Kidney tubule cell (primary cell): ENCODE measurements at regions not wholly inside any gene's neighbourhood (a gene's known extent, or its start where the extent isn't known, plus 50 kb on each side); places are given as distances from the start of the nearest gene placed in this dataset.

Experiments used
- DNase-seq: peaks from one replicate; pipeline ENCODE4 v3.0.0-alpha.2; 2018; ENCODE audit warnings: low spot score

DNA sequence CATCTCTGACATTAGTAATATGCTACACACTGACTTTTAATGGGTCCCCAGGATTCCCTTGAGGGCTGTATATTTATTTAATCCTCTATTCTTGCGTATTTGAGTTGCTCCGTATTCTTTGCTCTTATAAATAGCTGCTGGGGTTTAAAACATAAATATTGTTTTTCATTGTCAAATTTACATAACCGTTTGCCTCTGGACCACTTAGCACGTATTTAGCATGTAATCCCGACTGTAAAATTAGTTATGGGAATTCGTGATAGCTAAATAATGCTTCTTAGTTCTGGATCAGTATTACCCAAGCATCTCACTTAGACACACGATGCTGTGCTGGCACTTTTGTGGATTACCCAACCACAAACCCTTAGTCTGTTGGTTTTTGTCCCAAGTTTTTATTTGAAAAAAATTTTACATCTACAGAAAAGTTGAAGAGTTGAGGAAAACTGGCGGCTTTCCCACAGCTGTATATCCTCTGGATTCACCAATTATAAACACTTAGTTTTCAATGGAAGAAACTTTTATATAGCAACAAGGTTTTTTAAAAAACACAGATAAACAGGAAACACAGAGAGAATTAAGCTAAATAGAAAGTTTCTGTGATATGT lies 296.8 kb upstream of the TPM1 start:
- DNase-seq: no peak

DNA sequence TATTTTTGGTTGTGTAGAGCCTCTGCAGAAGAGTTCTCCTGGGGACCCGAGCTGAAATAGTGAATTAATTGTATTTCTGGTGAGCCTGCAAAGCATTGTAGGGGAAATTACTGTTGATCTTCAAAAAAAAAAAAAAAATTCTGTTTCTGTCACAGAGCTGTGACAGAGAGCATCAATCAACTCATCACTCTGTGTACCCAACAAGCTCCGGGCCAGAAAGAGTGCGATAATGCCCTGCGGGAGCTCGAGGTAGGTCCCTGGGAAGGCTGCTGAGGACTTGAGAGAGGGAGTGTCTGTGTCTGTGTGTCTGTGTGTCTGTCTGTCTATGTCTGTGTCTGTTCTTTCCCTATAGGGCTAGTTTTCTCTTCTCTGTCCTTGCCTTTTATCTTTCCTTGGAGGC lies 294.4 kb upstream of the TPM1 start:
- no peak for DNase-seq

DNA sequence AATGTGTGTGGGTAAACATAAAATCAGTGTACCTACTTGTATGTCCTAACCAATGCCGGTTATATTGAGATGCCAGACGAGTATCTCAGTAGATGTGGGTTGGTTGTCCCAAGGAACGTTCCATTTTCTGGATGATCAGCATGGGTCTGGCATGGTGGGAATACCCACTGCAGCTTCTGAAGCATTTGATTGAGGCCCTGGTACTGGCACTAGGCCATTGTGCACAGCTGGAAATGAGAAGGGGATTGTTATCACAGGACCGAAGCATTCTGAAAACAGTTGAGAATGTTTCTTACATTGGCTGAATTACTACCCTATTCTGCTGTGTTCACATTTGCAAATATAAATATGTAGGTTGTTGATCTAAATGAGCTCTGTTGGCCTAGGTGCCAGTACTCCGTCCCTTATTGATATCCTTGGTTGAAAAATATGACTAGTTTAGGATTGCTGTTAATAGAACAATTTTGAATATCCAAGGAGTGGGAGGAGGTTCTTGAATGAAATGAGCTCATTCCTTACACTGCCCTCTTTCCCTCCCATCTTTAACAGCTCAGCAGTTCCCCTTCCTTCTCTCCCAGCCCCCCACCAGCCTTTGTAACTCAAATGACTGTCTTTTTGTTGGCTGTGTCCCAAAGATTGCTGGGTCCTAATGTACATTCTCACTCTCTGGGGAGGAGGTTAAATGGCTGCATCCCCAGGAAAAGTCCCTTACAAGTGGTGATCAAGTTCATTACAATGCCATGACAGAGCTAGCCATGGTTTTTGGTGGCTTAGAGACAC lies 293.3 kb upstream of the TPM1 start:
- peak; percentile 81 for DNase-seq

DNA sequence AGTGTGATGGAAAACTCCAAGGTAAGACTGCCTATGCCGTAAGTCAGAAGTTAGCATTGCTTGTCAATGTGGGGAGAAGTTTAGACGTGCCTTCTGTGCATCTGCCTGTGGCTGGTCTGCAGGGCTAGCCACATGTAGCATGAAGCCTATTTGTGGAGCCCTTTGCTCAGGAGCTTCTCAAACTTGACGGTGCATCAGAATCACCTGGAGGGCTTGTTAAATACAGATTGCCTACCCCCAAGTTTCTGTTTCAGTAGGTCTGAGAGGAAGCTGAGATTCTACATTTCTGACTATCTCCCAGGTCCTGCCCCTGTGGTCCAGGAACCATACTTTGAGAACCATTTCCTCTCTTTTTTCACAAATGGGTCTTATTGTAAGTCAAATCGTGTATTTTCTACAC lies 292.1 kb upstream of the TPM1 start:
- DNase-seq: no peak

DNA sequence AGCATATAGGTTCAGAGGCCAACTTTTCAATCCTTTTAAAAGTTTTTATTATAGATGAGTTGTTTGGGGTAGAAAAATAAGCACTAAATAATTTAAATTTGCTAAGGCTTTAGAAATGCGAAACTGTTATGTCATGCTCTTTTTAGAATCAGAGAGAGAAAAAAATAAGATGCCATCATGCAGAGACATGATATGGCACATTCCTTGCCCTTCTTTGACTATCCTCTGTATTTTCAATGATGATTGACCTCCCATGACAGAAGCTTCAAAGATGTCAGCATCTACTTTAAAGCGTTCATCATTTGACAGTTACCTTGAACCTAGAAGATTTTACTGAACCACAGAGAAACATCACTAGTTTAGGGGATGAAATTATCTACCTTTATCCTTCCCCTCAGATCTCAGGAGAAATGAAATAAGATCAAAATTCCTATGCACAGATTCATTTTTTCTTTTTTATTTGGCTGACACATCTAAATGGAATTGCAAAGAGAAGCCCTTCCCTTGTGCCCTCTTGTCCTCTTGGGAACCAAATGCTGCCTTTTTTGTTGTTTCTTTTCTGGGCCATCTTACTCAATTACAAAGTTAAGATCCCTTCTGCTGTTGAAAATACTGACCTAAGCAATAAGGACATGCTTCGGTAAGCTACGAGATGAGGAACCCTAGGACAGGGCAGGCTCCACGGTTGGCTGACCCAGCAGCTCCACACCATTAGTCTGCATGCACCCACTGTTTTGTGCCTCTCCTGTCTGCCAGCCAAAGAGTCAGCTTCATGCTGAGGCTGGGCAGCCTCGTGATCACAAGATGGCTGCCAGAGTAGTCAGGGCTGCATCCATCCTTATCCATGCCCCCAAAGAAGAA lies 289.7 kb upstream of the TPM1 start:
- DNase-seq: peak; percentile 92

DNA sequence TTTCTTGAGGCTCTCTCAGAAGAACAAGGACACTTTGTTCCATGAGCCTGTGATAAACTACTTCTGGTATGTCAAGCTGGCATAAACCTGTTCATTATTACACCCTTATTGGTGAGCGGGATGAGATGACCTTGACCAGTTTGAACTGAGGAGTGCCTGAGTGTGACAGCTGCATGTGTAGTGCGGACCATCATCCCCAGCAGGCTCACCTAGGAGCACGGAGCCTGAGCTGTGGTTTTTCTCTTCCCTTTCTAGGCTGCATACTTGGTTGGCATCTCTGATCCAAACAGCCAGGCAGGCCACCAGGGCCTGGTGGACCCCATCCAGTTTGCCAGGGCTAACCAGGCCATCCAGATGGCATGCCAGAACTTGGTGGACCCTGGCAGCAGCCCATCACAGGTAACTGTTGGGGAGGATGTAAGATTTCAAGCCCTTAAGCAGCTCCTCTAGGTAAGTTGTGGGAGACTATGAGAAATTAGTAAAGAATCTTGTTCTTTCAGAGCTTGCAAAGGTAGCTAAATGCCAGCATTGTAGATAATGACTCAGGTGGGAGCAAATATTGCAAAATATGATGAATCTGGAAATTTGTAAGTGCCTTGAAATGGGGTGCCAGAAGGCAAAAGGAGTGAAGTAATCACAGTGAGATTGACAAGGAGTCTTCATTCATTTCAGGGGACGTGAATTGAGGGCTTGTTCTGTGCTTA lies 288.9 kb upstream of the TPM1 start:
- DNase-seq: no peak

DNA sequence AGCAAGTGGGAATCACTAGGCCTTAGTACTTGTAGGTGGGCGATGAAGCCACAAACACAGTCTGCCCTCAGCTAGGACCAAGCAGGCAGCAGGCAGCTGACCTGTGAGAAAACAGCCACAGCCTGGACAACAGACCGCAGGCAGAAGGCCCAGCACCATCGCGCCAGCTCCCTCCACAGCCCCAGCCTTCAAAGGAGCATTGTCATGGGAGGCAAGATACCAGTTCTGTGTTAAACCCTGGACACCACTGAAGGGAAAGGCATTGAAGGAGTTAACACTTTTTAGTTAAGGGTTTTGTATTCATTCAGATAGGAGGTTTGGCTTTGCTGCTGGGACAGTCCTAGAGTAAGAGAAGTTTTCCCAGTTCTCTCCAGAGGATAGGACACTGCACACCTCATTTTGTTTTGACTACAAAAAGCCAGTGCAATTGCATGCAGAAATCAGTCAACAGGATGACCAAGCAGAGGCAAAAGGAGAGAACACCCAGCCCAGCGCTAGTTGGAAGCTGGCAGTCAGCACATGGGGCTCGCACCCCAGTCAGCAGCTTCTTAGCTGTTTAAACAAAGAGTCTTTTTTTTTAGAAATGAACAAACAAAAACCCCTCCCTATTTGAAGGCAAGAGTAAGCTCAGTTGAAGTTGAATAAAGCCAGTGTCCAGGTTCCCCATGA lies 286.1 kb upstream of the TPM1 start:
- DNase-seq: no peak

DNA sequence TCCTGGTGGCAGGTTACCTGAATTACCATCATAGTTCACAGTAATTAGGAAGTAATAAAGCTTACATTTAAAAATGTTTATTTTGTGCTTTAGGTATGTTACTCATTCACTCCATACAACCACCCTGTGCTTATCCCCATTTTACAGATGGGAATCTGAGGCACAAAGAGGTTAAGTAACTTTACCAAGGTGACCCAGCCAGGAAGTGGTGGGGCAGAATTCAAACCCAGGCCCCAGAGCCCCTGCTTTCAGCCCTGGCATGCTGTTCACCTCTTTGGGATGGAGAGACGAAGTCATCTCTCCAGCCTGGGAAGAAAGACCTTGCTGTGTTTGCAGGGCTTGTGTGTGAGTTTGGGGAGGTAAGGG lies 285.6 kb upstream of the TPM1 start:
- DNase-seq: no peak

DNA sequence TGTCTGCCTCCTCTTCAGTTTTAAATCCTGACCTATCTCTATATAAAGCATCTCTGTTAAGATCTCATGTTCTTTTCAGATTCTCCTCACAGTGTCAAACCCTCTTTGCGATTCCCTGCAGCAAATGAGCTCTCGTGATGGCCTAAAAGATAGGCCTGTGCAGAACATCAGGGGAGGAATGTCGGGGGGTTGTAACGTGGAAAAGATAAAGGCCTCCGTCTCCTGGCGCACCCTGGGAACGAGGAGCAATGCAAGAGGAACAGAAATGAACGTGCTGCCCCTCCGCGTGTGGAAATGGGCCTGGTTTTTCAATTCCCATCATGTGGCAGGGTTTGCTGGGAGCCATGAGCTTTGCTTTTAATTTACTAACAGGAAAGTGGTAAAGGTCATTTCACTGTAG lies 285.0 kb upstream of the TPM1 start:
- no peak for DNase-seq

DNA sequence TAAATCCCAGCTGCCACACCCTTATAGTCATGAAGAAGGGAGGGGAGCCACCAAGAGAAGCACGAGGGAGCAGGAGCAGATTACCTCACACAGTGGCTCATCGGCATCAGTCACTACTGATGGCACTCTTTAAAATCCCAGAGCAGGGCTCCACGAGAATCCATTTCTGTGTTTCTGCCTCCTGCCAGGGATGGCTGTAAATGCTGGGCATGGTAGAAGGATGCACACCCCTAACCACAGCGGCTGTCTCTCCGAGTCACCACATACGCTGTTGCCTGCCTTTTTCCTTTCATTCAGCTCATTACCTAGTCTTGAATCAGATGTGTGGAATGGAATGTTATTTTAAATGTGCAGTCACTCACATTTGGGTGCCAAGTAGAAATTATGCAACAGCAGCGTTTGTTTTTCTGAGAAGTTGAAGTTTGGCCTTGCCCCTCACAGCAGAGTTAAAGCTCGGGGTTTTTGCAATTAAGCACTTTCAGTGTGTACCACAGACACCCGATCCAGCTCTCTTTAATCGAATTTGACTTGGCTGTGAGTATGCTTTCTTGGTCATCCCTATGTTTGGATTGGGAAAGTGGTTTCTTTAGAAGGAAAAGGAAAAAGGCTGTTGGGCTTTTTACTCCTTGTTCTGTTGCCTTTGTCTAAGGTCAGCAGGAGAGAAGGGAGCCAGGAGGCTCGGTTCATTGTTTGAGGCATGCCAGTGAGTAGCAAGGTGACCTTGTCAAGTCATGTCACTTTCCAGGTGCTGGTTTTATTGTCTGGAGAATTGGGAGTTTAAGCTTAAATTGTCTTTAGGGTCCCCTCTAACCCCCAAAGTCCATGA lies 284.2 kb upstream of the TPM1 start:
- peak; percentile 94 for DNase-seq

DNA sequence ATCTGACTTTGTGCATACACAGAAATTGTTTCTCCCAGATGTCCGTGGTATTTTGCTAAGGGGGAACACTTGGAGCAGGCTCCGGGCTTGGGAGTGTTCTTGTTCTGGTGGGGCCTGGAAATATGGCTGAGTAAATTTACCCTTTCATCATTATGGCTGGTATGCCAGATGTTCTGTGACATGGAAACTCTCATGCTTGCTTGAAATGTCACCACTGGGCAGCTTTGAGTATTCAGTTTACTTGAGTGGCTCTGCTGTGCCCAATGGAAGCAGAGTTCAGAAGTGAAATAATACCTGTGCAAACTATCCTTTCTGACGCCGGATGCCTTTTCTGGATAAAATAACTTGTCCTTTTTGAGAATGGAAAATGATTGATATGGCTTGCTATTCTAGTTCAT lies 283.6 kb upstream of the TPM1 start:
- DNase-seq: no peak

DNA sequence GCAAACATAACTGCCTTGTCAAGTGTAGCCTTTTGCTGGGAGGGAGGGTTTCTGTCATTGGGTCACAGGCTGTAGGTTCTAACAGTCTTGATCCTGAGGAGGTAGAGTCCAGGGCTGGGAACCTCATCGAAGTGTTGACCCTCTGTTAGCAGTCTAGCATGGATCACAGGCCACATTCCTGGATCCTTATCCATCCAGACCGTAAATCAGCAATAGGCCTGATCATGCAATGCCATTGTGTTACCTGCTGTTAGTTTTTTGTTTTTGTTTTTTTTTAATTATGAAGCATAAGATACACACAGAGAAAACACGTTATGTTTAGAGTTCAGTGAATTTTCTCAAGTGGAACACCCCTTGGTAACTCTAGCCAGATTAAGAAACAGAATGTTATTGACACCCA lies 282.0 kb upstream of the TPM1 start:
- peak; percentile 44 for DNase-seq

DNA sequence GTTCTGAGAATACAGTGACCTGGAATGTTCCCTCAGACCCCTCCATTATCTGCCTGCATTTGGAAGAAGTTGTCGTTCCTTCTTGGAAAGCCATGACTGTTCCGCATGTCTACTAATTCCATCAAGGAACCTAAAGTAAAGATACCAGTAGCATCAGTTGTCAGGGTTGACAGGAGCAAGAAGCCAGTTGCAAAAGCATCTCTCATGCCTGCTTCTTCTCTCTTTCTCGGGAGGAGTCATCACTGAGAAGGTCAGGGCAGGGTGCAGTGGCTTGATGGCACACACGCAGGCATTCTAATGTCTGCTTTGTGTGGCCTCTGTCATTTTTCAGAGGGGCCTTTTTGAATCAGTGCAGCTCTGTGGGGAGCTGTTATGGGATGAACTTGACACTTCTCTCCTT lies 276.6 kb upstream of the TPM1 start:
- DNase-seq: no peak

DNA sequence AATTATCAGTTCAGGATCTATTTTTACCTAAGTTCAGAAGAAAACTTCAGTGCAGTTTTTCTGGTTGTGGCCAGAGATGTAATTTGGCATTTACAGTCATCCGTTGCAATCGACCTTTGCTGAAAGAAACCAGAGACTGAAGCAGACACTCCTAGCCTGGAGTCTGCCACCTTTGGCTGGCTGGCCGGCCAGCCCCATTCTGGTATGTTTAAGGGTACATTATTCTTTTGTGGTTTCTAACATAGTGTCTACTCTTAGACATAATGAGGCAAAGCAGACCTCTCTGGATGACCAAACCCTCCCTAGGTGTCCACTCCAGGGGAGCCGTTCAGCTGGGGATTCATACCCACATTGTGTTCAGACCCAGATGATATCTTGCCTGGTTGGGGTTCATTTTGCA lies 275.9 kb upstream of the TPM1 start:
- no peak for DNase-seq

DNA sequence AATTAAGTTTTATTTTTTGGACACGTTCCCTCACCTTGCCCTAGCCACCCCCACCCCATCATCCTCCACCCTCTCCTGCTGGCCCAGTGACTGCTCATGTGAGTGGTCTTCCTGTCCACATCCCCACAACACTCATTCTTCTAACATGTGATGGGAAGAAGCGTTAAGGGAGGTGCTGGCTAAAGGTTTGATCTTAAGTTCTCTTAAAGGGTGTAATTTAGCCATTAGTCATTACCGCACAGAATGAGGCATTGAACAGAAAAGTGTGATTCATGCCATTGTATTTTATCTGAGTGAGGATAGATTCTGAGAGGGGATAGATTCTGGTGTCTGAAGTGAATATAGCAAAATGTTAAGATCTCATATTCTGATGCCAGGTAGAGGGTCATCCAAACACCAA lies 272.9 kb upstream of the TPM1 start:
- DNase-seq: peak; percentile 82

DNA sequence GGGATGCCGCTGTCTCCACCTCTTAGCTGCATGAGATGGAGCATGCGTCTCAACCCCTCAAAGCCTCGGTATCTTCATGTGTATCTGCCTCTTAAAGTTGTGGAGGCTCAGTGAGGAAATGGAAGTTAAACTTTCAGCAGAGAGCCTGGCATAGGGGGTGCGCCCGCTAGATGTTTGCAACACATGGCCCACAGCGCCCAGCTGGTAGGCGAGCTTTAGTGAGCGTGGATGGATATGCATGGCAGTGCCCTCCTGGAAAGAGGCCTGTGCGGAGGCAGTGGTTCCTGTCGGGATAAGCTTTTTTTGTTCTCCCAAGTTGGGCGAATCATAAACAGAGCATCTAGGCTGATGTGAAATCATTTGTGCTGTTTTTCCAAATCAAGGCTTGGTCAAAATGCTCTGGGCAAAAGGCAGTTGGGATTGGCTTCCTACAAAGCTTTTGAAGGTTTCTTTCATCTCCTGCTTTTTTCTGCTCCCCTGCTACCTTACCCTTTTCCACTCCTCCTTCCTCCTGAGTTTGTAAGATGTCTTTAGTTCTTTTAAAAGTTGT lies 272.4 kb upstream of the TPM1 start:
- DNase-seq: no peak

DNA sequence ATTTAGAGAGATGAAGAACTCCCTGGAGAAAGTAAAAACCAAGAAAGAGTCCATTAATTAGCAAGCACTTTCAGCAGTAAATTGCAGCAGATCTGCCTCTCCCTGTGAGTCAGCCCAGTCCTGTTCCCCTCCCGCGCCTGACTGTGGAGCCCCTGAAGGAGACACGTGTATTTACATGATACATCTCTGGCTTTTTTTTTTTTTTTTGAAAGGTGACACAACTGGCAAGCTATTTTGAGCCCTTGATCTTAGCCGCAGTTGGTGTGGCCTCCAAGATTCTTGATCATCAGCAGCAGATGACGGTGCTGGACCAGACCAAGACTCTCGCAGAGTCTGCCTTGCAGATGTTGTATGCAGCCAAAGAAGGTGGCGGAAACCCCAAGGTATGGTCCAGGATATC lies 271.8 kb upstream of the TPM1 start:
- DNase-seq: peak; percentile 54

DNA sequence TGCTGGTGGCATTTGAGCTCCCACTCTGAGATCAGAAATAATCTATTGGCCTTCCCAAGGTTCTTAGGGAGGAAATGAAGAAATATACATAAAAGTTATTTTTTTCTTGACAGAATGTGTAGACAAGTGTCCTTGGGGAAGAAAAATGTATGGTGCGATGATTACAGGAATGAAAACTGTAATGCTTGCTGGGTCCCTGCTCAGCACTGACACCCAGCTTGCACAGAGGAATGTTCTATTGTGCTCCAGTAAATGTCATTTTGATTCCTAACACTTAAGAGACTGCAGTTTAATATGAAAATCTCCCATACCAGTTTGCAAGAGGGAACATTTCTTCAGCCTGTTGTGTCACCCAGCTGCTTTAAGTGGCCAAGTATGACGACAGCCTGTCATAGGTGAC lies 271.3 kb upstream of the TPM1 start:
- no peak for DNase-seq

DNA sequence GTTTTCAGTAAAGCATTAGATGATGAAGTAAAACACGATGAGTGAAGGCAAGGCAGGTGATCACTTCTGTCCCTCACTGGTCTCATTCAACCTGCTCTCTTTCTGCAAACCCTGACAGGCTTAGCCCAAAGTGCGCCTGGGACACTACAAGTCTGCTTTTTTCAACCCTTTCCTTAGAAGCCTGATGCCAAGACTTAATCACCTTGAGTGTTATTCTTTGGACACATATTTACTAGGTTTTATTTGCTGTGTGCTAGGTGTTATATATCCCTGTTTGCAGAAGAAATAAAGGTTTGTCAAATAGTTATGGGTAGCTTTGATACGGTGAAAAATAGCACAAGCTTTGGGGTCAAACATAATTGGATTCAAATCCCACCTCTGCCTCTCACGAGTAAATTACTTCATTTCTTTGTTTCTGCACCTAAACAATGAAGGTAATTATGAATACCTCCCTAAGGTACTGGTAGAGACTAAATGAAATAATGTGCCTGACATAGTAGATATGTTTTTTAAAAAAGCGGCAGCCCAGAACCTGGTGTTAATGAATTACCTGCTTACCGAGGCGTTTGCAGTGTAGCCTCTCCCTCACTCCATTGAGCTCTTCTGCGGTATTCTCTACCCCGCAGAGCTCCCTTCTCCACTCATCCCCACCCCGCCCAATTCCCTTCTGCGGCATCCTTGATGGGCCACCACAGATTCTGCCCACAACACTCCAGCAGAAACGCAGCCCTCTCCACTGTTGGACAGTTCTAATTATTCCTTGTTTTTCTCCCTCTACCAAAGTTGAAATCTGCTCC lies 269.0 kb upstream of the TPM1 start:
- peak; percentile 64 for DNase-seq

DNA sequence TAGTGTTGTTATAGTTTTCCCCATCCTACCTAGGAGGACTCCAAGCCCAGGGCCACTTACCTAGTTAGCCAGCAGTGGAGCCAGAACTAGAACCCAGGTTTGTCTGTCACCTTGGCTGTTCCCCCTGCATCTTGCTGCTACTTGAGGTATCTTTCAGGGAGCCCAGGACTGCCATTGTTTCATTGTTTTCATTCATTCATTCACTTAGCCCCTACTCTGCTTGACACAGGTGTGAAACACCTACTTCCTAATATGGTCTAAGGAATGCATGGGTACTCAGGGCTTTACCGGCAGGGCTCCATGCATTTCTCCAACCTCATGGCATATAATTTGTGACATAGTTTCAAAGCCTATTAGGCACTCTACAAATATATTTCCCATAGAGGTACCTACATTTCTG lies 266.6 kb upstream of the TPM1 start:
- no peak for DNase-seq
